DMS 273 (cell line): ENCODE measurements at regions not wholly inside any gene's neighbourhood (a gene's known extent, or its start where the extent isn't known, plus 50 kb on each side); places are given as distances from the start of the nearest gene placed in this dataset.
"Not testable (repeated sequence)": the region's sequence is repeated elsewhere in the genome, so short reads cannot be mapped to it uniquely, and the experiment has no call there.

Source experiments
- DNase-seq: peaks from one replicate; lab custom pipeline; 2025; ENCODE audit not compliant: unreplicated experiment; lab: John Stamatoyannopoulos, UW

- no peak for DNase-seq
Observed at GRCh38 chr7:156549636-156550035, 90.9 kb upstream of the RNF32 start.

GRCh38 chr7:156547884-156548561, 92.6 kb upstream of the RNF32 start:
- DNase-seq = no peak

GRCh38 chr7:156545979-156546378, 94.6 kb upstream of the RNF32 start:
- DNase-seq = no peak

GRCh38 chr7:156544919-156545715, 95.5 kb upstream of the RNF32 start:
- no peak for DNase-seq

GRCh38 chr7:156543699-156544598, 96.6 kb upstream of the RNF32 start:
- DNase-seq = no peak

- no peak for DNase-seq
Observed at GRCh38 chr7:156540619-156541165, 99.9 kb upstream of the RNF32 start.

- no peak for DNase-seq
Observed at GRCh38 chr7:156539999-156540398, 100.6 kb upstream of the RNF32 start.

GRCh38 chr7:156537006-156537405, 103.6 kb upstream of the RNF32 start:
- no peak for DNase-seq

- no peak for DNase-seq
Observed at GRCh38 chr7:156534925-156535324, 105.6 kb upstream of the RNF32 start.

GRCh38 chr7:156533964-156534363, 106.6 kb upstream of the RNF32 start:
- no peak for DNase-seq

- DNase-seq = no peak
Observed at GRCh38 chr7:156533420-156533819, 107.2 kb upstream of the RNF32 start.

- no peak for DNase-seq
Observed at GRCh38 chr7:156532016-156532602, 108.5 kb upstream of the RNF32 start.

GRCh38 chr7:156529956-156530355, 110.6 kb upstream of the RNF32 start:
- DNase-seq = no peak

GRCh38 chr7:156527458-156527890, 113.1 kb upstream of the RNF32 start:
- no peak for DNase-seq

GRCh38 chr7:156524818-156525597, 115.6 kb upstream of the RNF32 start:
- no peak for DNase-seq

GRCh38 chr7:156523447-156524048, 117.0 kb upstream of the RNF32 start:
- no peak for DNase-seq

- DNase-seq = no peak
Observed at GRCh38 chr7:156522801-156523200, 117.8 kb upstream of the RNF32 start.

- DNase-seq = no peak
Observed at GRCh38 chr7:156519070-156519469, 121.5 kb upstream of the RNF32 start.

GRCh38 chr7:156518466-156518865, 122.1 kb upstream of the RNF32 start:
- no peak for DNase-seq

GRCh38 chr7:156517858-156518257, 122.7 kb upstream of the RNF32 start:
- DNase-seq = not testable (repeated sequence)
